ENCODE measurements at regions not wholly inside any gene's neighbourhood (a gene's known extent, or its start where the extent isn't known, plus 50 kb on each side); places are given as distances from the start of the nearest gene placed in this dataset.
"Not testable (repeated sequence)": the region's sequence is repeated elsewhere in the genome, so short reads cannot be mapped to it uniquely, and the experiment has no call there.

GRCh38 chr14:106528717-106529116 lies 1002.3 kb downstream of the TMEM121 start:
- no peak for DNase-seq

DNA sequence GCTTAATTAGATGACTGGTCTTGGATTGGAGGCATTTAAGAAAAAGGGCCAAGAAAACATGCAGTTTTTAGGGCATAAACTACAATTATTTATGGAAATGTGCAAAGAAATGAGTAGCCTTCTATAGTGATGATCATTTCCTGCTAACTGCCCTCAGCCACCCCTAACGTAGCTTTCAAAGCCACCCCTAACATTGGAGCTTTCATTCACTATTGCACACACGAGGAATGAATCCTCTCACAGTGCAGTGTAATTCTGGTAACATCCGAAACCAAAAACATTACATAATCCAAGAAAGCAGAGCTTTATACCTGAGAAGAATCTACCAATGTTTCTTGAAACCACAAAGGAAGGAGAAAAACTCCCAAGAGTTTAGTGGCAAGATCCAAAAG lies 1003.6 kb downstream of the TMEM121 start:
- DNase-seq, result no peak

DNA sequence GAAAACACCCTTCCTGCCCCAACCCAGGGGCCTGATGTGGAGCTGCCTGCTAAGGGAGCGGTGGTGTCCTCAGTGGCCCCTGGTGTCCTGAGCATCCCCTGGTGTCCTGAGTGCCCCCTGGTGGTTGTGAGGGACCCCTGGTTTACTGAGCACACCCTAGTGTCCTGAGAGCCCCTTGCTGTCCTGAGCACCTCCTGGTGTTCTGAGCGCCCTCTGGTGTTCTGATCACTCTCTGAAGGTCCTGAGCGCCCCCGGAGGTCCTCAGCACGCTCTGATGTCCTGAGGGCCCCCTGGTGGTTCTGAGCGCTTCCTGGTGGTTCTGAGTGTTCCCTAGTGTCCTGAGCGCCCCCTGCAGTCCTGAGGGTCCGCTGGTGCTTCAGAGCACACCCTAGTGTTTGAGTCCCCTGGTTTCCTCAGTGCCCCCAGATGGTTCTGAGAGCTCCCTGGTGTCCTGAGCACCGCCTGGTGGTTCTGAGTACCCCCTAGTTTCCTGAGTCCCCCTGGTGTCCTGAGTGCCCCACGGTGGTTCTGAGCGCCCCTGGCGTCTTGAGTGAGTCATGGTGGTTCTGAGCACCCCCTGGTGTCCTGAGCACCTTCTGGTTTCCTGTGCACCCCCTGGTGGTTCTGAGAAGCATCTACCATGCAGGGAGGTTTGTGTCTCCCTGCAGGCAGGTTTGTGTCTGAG lies 1004.2 kb downstream of the TMEM121 start:
- peak; percentile 39 to 53 for DNase-seq

- not testable (repeated sequence) for DNase-seq
Measured at GRCh38 chr14:106537597-106537996, 1011.2 kb downstream of the TMEM121 start.

- no peak for DNase-seq
Measured at GRCh38 chr14:106538201-106538600, 1011.8 kb downstream of the TMEM121 start.

DNA sequence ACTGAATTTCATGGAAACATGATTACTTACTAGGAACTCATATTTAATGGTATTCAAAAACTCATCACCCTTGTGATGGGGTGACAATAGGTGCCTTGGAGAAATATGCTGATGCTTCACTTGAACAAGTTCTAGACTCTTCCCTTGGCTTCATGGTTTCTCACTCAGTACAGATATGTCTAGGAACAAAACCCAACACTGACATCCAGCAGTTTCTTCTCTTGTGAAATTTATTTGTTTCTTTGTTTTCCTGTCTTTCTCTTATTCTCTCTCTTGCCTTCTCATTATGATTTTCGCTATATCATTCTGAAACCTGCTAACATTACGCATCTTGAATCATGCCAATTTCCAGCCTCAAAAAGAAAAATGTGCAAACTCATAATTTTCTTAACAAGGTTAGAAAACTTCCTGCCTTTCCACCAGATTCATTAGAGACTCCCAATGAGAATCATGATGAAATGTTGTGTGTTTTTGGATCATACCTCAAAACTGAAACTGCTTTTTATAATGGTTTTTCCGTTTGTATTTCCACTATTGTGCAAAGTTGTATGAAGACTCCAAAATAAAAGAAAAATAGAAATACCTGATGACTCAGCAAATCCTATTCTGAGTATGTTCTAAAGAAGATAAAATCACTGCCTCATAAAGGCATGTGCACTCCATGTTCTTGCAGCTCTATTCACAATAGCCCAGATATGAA lies 1021.5 kb downstream of the TMEM121 start:
- DNase-seq, result no peak

- DNase-seq, result no peak
Measured at GRCh38 chr14:106549064-106549463, 1022.7 kb downstream of the TMEM121 start.

- DNase-seq, result no peak
Measured at GRCh38 chr14:106551265-106551664, 1024.9 kb downstream of the TMEM121 start.

- not testable (repeated sequence) for DNase-seq
Measured at GRCh38 chr14:106556211-106556610, 1029.8 kb downstream of the TMEM121 start.

GRCh38 chr14:106556665-106557289 lies 1030.4 kb downstream of the TMEM121 start:
- DNase-seq, result peak; percentile 88 to 89

- DNase-seq, result no peak
Measured at GRCh38 chr14:106562451-106562850, 1036.1 kb downstream of the TMEM121 start.

DNA sequence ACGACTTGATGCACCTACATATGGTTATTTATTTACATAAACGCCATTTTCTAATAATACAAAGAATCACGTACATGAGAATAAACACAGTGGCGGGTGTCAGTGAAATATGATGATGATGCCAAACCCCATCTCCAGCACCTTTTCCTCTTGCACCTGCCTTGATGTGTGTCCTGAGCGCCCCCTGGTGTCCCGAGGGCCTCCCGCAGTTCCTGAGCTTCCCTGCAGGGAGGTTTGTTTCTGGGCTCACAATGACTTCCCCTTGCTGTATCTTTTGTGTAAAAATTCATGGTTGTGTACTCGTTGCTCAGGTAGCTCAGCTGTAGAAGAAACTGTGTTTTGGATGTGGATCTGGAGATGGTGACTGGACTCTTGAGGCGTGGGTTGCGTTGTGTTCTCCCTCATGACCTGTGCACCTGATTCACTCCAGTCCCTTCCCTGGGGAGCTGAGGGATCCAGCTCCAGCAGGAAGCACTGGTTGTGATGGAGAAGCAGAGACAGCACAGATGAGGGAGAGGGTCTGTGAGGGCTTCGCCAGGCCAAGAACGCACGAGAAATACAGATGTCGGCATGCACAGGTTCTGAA lies 1037.8 kb downstream of the TMEM121 start:
- peak; percentile 70 to 76 for DNase-seq

DNA sequence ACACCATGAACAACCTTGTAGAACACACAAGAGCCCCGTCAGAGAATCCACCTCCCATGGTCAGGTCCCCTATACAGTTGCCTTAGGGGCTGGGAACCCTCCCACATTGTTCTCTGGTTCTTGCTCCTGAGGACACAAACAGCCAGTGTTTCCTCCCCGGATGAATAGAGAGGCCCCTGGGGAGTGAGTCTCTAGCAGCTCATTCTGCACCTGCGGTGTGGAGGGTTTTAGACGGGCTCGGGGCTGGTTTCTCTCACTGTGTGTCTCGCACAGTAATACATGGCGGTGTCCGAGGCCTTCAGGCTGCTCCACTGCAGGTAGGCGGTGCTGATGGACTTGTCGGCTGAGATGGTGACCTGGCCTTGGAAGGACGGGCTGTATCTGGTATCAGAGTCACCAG lies 1052.1 kb downstream of the TMEM121 start:
- no peak for DNase-seq

- no peak for DNase-seq
Measured at GRCh38 chr14:106579084-106579483, 1052.7 kb downstream of the TMEM121 start.

GRCh38 chr14:106585692-106586091 lies 1059.3 kb downstream of the TMEM121 start:
- no peak for DNase-seq

DNA sequence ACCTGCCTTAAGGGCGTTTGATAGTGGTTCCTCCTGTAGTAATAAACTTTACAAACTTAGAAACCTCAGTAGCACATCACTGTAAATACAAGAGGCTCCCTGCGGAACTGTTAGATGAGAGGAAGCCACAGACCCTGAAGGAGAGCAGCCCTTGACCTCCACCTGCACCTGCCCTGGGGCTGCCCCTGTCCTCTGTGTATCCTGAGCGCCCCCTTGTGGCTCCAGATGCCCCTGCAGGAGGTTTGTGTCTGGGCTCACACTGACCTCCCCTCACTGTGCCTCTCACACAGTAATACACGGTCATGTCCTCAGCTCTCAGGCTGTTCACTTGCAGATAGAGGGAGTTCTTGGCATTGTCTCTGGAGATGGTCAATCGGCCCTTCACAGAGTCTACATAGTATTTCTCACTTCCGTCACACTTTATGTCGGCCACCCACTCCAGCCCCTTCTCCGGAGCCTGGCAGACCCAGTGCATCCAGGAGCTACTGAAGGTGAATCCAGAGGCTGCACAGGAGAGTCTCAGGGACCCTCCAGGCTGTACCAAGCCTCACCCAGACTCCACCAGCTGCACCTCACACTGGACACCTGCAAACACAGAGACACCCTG lies 1059.8 kb downstream of the TMEM121 start:
- peak; percentile 73 to 81 for DNase-seq

- not testable (repeated sequence) for DNase-seq
Measured at GRCh38 chr14:106591539-106591938, 1065.2 kb downstream of the TMEM121 start.

DNA sequence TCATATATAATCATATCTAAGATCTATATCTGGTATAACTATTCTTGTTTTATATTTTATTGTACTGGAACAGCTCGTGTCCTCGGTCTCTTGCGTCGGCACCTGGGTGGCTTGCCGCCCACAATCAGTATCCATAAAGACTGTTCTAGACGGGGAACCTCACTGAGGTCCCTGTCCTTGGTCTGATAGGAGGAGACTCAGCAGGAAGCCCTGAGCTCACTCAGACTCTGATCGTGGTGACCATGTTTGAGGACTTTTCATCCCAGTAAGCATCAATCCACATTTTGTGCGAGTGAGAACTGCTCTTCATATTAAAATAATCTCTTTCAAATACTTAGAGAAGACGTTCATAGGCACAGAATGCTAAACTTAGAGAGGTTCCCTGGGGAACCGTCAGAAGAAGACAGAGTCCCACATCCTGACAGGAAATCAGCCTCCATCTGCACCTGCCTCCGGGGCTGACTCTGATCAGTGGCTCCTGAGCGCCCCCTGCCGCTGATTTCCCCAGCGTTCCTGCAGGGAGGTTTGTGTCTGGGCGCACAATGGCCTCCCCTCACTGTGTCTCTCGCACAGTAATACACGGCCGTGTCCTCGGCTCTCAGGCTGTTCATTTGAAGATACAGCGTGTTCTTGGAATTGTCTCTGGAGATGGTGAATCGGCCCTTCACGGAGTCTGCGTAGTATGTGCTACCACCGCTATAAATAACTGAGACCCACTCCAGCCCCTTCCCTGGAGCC lies 1065.9 kb downstream of the TMEM121 start:
- DNase-seq, result peak; percentile 89 to 94

- no peak for DNase-seq
Measured at GRCh38 chr14:106599209-106599608, 1072.8 kb downstream of the TMEM121 start.

GRCh38 chr14:106605548-106606448 lies 1079.4 kb downstream of the TMEM121 start:
- peak; percentile 87 to 90 for DNase-seq

- no peak for DNase-seq
Measured at GRCh38 chr14:106606936-106607335, 1080.6 kb downstream of the TMEM121 start.

Measured in stimulated activated CD4-positive, alpha-beta T cell treated with anti-CD3 and anti-CD28 coated beads, Interleukin-2, amount 100 ng/mL, for 24 hours (primary cell).